Stimulated activated CD4-positive, alpha-beta T cell treated with anti-CD3 and anti-CD28 coated beads, Interleukin-1b, Interleukin-23, amount 100 ng/mL, for 4 hours (primary cell): ENCODE measurements at regions not wholly inside any gene's neighbourhood (a gene's known extent, or its start where the extent isn't known, plus 50 kb on each side); places are given as distances from the start of the nearest gene placed in this dataset.

ENCODE experiments used
- DNase-seq, 2 donors: peaks; one replicate each; pipeline ENCODE4 v3.0.0-alpha.2; 2020; ENCODE audit warnings: low read depth in 2 of 2

- no peak for DNase-seq
Measured at GRCh38 chr2:204268971-204269370, 276.3 kb upstream of the PARD3B start.

- no peak for DNase-seq
Measured at GRCh38 chr2:204272089-204272488, 273.2 kb upstream of the PARD3B start.

- DNase-seq: no peak
Measured at GRCh38 chr2:204272610-204273287, 272.5 kb upstream of the PARD3B start.

GRCh38 chr2:204274429-204274828 lies 270.8 kb upstream of the PARD3B start:
- no peak for DNase-seq

DNA sequence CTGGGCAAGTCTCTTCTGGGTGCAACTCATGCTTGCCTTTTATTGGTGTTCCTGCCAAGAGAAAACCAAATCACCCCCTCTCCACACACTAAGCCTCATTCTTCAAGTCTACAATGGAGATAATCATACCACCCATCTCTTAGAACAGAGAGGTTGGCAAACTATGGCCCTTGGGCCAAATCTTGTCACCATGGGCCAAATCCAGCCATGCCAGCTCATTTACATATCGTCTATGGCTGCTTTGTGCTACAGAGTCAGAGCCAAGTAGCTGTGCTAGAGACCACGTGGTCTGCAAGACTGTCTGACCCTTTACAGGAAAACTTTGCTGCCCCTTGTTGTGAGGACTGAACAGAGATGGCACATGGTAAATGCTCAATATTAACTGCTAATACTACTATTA lies 270.3 kb upstream of the PARD3B start:
- no peak for DNase-seq

DNA sequence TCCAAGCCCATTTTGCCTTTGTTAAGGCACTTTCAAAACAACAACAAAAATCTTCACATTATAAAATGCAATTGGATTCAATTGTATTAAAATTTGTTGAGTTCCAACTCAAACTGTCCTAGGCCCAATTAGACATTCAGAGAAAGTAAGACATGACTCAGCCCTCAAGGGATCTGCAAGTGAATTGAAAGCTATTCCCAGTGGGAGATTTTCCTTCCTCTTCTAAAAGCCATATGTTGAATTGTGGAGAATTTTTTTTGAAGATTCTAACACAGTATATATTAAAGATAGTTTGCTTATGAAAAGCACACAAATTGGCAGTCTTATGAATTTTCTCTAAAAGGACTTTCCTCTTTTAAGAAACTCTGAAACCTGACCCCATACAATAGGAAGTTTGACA lies 268.0 kb upstream of the PARD3B start:
- DNase-seq: no peak

DNA sequence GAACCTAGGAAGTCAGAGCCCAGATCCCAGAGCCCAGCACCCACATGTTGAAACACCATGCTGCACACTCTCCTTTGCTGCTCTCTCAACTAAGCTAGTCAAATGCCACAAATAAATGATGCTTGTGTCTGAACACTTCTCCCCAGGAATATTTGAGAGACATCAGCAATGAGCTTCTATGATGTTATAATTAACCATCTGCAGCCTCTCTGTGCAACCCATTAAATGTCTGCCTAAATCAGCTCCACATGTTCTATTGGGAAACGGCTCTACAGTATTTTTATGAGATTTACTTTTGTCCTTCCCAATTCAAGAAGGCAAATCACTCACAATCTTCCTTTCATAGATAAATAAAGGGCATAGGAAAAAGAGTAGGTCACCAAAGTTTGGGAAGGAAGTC lies 266.8 kb upstream of the PARD3B start:
- DNase-seq: no peak

GRCh38 chr2:204279819-204280218 lies 265.5 kb upstream of the PARD3B start:
- no peak for DNase-seq

DNA sequence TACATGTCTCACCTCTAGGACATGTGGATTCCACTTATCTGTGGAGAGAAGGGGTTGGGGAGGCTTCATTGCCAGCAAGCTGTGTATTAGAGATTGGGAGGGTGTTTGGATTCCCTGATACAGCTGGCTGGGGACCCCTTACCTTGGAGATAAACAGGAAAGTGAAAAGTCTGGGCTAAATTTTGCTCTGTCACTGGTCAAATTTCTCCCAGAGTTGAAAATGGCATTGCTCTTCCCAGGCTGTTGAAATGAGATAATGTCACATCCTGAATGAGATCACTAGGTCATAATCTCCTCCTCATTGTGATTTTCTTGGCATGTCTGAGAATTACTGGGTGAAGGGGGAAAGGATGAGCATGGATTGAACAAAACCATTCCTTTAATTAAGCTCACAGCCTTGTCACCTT lies 265.0 kb upstream of the PARD3B start:
- no peak for DNase-seq

DNA sequence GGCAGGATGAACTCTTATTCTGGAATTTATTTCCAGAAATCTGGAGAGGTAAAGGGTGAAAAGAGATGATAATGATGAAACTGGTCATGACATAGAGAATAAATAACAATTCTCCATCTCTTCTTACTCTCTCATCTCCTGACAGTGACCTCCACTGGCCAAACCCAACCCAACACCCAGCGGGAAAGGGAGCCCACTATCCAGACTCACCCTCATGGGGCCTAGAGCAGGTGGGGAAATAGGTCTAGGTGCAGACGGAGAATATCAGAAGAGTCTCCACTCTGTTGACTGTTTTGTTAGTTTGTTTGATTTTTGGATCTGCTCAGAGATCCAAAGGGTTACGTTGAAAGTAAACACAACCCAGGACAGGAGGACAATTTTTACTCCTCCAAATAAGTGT lies 263.2 kb upstream of the PARD3B start:
- DNase-seq: no peak

DNA sequence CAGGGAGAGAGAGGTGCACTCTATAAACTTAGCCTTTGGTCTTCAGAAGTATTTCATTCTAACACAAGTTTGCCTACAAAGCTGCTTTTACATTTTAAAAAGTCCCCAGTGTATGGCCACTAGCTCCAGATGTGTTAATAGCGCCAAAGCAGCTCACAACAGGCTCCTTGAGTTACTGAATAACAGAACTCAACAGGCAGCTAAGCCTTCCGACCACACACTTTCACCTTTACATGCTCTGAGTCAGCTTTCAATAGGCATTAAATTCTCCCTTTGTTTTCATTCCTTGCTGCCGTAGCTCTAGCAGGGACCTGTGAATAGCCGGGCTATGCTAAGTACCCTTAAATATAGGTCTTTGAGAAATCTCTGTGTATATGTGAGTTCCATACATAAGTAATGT lies 262.8 kb upstream of the PARD3B start:
- DNase-seq: no peak

- no peak for DNase-seq
Measured at GRCh38 chr2:204289066-204289465, 256.2 kb upstream of the PARD3B start.

GRCh38 chr2:204292439-204292838 lies 252.8 kb upstream of the PARD3B start:
- no peak for DNase-seq

GRCh38 chr2:204293884-204294747 lies 251.2 kb upstream of the PARD3B start:
- no peak for DNase-seq

DNA sequence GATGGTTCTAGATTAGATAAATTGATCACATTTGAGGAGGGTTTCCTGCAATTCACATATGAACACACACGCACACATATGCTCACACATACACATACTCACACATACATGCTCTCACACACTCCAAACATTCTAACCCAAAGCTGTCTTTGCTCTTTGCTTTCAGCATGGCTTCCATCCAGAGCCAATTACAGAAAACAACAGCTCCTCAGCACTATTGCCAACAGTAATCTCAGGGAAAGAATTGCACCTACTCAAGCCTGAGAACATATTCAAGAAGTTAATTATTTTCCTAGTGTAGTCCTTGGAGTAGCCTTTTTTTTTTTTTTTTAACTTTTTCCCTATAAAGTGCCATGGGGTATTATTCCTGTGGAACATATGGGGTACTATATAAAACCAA lies 246.9 kb upstream of the PARD3B start:
- DNase-seq: no peak

- DNase-seq: no peak
Measured at GRCh38 chr2:204299766-204300165, 245.5 kb upstream of the PARD3B start.

DNA sequence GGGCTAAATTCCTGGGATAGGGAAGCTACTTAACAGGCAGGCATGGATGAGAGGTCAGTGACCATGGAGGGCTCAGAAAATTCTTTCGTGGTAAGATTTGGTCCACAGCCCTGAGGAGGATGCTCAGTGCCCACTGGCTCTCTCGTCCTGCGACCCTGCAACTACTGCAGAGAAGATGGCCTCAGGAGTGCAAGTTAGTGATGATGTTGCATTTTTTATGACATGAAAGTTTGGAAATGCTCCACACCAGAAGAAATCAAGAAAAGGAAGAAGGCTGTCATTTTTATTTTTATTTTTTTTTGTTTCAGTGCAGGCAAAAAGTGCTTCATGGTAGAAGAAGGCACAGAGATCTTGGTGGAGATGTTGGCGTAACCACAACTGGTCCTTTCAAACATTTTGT lies 238.6 kb upstream of the PARD3B start:
- no peak for DNase-seq

GRCh38 chr2:204312105-204312504 lies 233.2 kb upstream of the PARD3B start:
- no peak for DNase-seq

DNA sequence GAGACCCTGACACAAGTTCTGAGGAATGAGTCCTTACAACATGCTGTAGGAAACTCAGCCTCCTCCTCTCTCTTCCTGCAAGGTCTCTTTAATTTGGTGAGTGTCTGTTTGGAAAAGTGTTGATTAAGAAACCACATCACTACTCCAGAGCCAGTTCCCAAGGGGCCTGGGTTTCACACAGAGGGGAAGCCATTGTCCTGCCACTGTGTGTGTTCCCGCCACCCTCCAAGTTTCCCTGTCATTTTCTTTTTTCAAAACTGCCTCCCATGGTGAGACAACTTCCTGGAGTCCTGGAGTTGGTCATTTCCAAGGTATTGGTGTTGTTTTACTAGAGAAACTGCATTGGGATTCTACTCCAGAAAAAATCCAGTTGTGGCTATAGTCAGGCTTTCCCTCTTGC lies 232.0 kb upstream of the PARD3B start:
- DNase-seq: no peak

- DNase-seq: no peak
Measured at GRCh38 chr2:204315236-204315662, 230.0 kb upstream of the PARD3B start.

GRCh38 chr2:204317640-204318039 lies 227.6 kb upstream of the PARD3B start:
- DNase-seq: no peak

DNA sequence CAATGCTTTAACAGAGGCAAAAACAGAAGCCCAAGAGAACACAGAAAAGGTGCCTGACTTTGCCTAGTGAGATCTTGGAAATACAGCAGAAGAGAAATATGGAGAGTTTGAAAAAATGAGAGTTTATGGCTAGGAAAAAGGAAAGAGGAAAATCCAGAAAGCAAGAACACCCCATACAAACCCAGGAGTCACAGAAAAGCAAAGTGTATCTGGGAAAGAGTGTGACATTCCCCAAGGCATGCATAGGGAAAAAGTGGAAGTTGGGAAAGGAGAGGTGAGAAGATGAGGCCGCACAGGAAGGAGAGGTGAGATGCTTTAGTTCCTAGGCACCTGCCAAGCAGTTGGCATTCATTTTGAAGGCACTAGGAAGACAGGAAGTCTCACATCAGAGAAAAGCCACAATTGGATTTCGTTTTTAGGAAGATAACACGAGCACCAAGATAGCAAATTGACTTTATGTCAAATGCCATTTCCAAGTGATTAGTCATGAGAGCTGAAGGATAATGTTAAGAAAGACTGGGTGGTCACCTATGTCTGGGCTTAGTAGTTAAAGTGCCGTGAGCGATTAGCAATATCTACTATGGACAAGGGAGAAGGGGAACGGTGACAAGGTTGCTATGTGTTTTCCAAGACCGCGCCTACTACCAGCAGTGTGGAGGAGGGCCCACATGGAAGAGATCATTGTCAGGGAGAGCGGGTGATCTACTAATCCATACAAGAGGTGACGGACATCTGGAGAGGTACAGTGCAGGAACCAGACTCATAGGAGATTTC lies 224.1 kb upstream of the PARD3B start:
- no peak for DNase-seq
